SH-SY5Y (cell line): ENCODE measurements at regions not wholly inside any gene's neighbourhood (a gene's known extent, or its start where the extent isn't known, plus 50 kb on each side); places are given as distances from the start of the nearest gene placed in this dataset.

ENCODE experiments used
- GATA2 ChIP-seq: IDR thresholded peaks from 2 replicates; pipeline ENCODE4 v1.6.1; 2011; ENCODE audit warnings: mild to moderate bottlenecking, low read depth, low read length
- GATA3 ChIP-seq: IDR thresholded peaks from 2 replicates; pipeline ENCODE4 v1.6.1; 2011; ENCODE audit warnings: low read depth, mild to moderate bottlenecking, low read length, moderate library complexity

- no peak for TF ChIP-seq GATA3
- TF ChIP-seq GATA2 = no peak
Observed at GRCh38 chr3:21919383-21919782, 168.4 kb upstream of the ZNF385D start.
